Mammary epithelial cell (primary cell): ENCODE measurements at regions not wholly inside any gene's neighbourhood (a gene's known extent, or its start where the extent isn't known, plus 50 kb on each side); places are given as distances from the start of the nearest gene placed in this dataset.

Experiments
- EZH2 ChIP-seq: IDR thresholded peaks from 2 replicates; pipeline ENCODE4 v1.6.1; 2012; ENCODE audit warnings: low read length, inconsistent platforms, borderline replicate concordance
- TF ChIP-seq, protein P1 (sequence below), 2 donors: IDR thresholded peaks in 1 of 2; conservative IDR thresholded peaks in 1 of 2; 2 replicates each; pipeline ENCODE4 v1.5.1; 2011 to 2012; ENCODE audit warnings: inconsistent platforms in 2 of 2, low read length in 2 of 2, mild to moderate bottlenecking in 2 of 2, control low read depth in 1 of 2, low read depth in 1 of 2; ENCODE audit not compliant: insufficient read depth in 1 of 2; ENCODE audit errors: extremely low read depth in 1 of 2

DNA sequence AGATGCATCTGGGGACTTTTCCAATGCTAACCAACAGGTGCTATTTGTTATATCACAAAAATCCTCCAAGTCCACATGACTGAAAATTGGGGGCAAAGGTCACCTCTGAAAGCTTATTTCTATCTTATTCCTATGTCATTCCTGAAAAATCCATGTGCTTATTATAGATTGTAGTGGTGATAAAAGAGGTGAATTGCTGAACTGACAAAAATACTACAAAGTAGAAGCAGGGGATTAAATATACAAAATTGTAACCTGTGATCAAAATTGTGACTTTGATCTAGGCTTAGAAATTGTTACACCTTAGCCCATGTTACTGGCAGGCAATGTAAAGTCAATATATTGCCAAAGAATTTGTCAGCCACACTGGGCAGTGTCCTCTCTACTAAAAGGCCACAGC, 62.3 kb downstream of the IER5 start:
- TF ChIP-seq, protein P1, sequence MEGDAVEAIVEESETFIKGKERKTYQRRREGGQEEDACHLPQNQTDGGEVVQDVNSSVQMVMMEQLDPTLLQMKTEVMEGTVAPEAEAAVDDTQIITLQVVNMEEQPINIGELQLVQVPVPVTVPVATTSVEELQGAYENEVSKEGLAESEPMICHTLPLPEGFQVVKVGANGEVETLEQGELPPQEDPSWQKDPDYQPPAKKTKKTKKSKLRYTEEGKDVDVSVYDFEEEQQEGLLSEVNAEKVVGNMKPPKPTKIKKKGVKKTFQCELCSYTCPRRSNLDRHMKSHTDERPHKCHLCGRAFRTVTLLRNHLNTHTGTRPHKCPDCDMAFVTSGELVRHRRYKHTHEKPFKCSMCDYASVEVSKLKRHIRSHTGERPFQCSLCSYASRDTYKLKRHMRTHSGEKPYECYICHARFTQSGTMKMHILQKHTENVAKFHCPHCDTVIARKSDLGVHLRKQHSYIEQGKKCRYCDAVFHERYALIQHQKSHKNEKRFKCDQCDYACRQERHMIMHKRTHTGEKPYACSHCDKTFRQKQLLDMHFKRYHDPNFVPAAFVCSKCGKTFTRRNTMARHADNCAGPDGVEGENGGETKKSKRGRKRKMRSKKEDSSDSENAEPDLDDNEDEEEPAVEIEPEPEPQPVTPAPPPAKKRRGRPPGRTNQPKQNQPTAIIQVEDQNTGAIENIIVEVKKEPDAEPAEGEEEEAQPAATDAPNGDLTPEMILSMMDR (conservative IDR thresholded peaks at IDR 0.05 in 1 of 2, IDR thresholded peaks at IDR 0.05 in 1 of 2; ENCODE audit: extremely low read depth in 1 of 2, insufficient read depth in 1 of 2, low read depth in 1 of 2, low read length in 2 of 2): no peak
- no peak for TF ChIP-seq EZH2
